Adrenal gland (tissue), 5 donors: ENCODE measurements at regions not wholly inside any gene's neighbourhood (a gene's known extent, or its start where the extent isn't known, plus 50 kb on each side); places are given as distances from the start of the nearest gene placed in this dataset.
"Not testable (repeated sequence)": the region's sequence is repeated elsewhere in the genome, so short reads cannot be mapped to it uniquely, and the experiment has no call there.

Experiments
- CTCF ChIP-seq, 6 experiments: fragments of 450-650 bp in 4 of 6; fragments of 200-600 bp in 2 of 6; sonication (generic) in 1 of 6; IDR thresholded peaks; 1 replicate in 5 of 6; 2 replicates in 1 of 6; pipeline versions ENCODE4 v1.5.1 to v1.8.0; 2016 to 2021; ENCODE audit warnings: antibody characterized with exemption in 6 of 6, mild to moderate bottlenecking in 2 of 6, moderate library complexity in 1 of 6
- POLR2A ChIP-seq, 2 donors: fragments of 450-650 bp; IDR thresholded peaks; one replicate each; pipeline ENCODE4 v1.6.1; 2017; ENCODE audit warnings: antibody characterized with exemption in 2 of 2, mild to moderate bottlenecking in 2 of 2, moderate library complexity in 1 of 2
- donor health status: DM: no; HTN: no; CAD: no.

GRCh38 chr15:75773974-75774373 lies 61.3 kb upstream of the CSPG4 start:
- not testable (repeated sequence) for TF ChIP-seq POLR2A, CTCF (IDR thresholded peaks at IDR 0.05)
